Ishikawa (cell line): ENCODE measurements at regions not wholly inside any gene's neighbourhood (a gene's known extent, or its start where the extent isn't known, plus 50 kb on each side); places are given as distances from the start of the nearest gene placed in this dataset.

Experiments
- CEBPB ChIP-seq: IDR thresholded peaks from 2 replicates; pipeline ENCODE4 v1.6.1; 2012
- CREB1 ChIP-seq: IDR thresholded peaks from 2 replicates; pipeline ENCODE4 v1.6.1; 2012; ENCODE audit warnings: low read depth
- EGR1 ChIP-seq: IDR thresholded peaks from 2 replicates; pipeline ENCODE4 v1.6.1; 2012
- EP300 ChIP-seq: IDR thresholded peaks from 2 replicates; pipeline ENCODE4 v1.6.1; 2012; ENCODE audit warnings: borderline replicate concordance
- FOXM1 ChIP-seq: IDR thresholded peaks from 2 replicates; pipeline ENCODE4 v1.6.1; 2012; ENCODE audit warnings: low read depth, borderline replicate concordance
- MAX ChIP-seq: IDR thresholded peaks from 2 replicates; pipeline ENCODE4 v1.6.1; 2012
- NFIC ChIP-seq: IDR thresholded peaks from 2 replicates; pipeline ENCODE4 v1.6.1; 2012
- RAD21 ChIP-seq: IDR thresholded peaks from 2 replicates; pipeline ENCODE4 v1.6.1; 2012; ENCODE audit warnings: low read depth
- REST ChIP-seq: IDR thresholded peaks from 2 replicates; pipeline ENCODE4 v1.6.1; 2012; ENCODE audit warnings: low read depth, mild to moderate bottlenecking
- TAF1 ChIP-seq: IDR thresholded peaks from 2 replicates; pipeline ENCODE4 v1.6.1; 2012; ENCODE audit warnings: low read depth, mild to moderate bottlenecking
- TCF12 ChIP-seq: IDR thresholded peaks from 2 replicates; pipeline ENCODE4 v1.6.1; 2012; ENCODE audit warnings: low read depth
- TEAD4 ChIP-seq: IDR thresholded peaks from 2 replicates; pipeline ENCODE4 v1.6.1; 2012
- USF1 ChIP-seq: IDR thresholded peaks from 2 replicates; pipeline ENCODE4 v1.6.1; 2012
- YY1 ChIP-seq: IDR thresholded peaks from 2 replicates; pipeline ENCODE4 v1.6.1; 2012; ENCODE audit warnings: low read depth
- ZBTB7A ChIP-seq: IDR thresholded peaks from 2 replicates; pipeline ENCODE4 v1.6.1; 2012; ENCODE audit warnings: low read depth

GRCh38 chrX:69050051-69050765 is 115.0 kb downstream of the PJA1 start:
- TF ChIP-seq CREB1 (no peak), TAF1 (no peak), USF1 (no peak), MAX (no peak)

GRCh38 chrX:69046996-69047490 is 118.2 kb downstream of the PJA1 start:
- TF ChIP-seq EP300: no peak
- TF ChIP-seq EGR1: no peak
- TF ChIP-seq TCF12: no peak
- TF ChIP-seq ZBTB7A: no peak
- no peak for TF ChIP-seq FOXM1
- TF ChIP-seq NFIC: no peak
- no peak for TF ChIP-seq TEAD4
- TF ChIP-seq TAF1: no peak
- no peak for TF ChIP-seq REST
- no peak for TF ChIP-seq USF1
- no peak for TF ChIP-seq CEBPB
- TF ChIP-seq YY1: no peak
- TF ChIP-seq RAD21: no peak
- no peak for TF ChIP-seq MAX
- TF ChIP-seq CREB1: no peak

- TF ChIP-seq FOXM1 (no peak), TEAD4 (no peak), RAD21 (no peak), EP300 (no peak), TCF12 (no peak), CEBPB (no peak), NFIC (no peak), TAF1 (no peak), USF1 (no peak), EGR1 (no peak), YY1 (no peak), REST (no peak), CREB1 (no peak), MAX (no peak), ZBTB7A (no peak)
These were observed 119.5 kb downstream of the PJA1 start for GRCh38 chrX:69045616-69046345.

GRCh38 chrX:69038816-69039215 is 126.4 kb downstream of the PJA1 start:
- no peak for TF ChIP-seq CEBPB
- no peak for TF ChIP-seq TAF1
- TF ChIP-seq MAX: no peak
- no peak for TF ChIP-seq RAD21
- no peak for TF ChIP-seq NFIC
- TF ChIP-seq REST: no peak
- TF ChIP-seq CREB1: no peak
- TF ChIP-seq EP300: no peak
